ENCODE measurements at regions not wholly inside any gene's neighbourhood (a gene's known extent, or its start where the extent isn't known, plus 50 kb on each side); places are given as distances from the start of the nearest gene placed in this dataset.

GRCh38 chr5:74174366-74174765 is 466.2 kb downstream of the ENC1 start:
- ATAC-seq (replicated peaks): no peak

GRCh38 chr5:74173665-74174064 is 466.9 kb downstream of the ENC1 start:
- Mint-ChIP-seq H3K27ac (no peak overlapping the region), H3K27me3 (peaks cover 5 to 8% of the 10 kb centered on the region in 2 donors), H3K4me1 (no peaks in the 10 kb centered on the region), H3K36me3 (no peaks in the 10 kb centered on the region), H3K4me3 (no peak overlapping the region), H3K9me3 (no peaks in the 10 kb centered on the region)
- DNase-seq (no peak), ATAC-seq (replicated peaks) (no peak)

More at GRCh38 chr5:74174366-74174765, 466.2 kb downstream of the ENC1 start:
- H3K9me3 Mint-ChIP-seq: no peaks in the 10 kb centered on the region
- H3K4me3 Mint-ChIP-seq: no peak overlapping the region
- no peaks in the 10 kb centered on the region for H3K36me3 Mint-ChIP-seq
- DNase-seq: no peak
- no peak overlapping the region for H3K27ac Mint-ChIP-seq
- no peaks in the 10 kb centered on the region for H3K4me1 Mint-ChIP-seq
- peaks cover 5 to 8% of the 10 kb centered on the region in 2 donors for H3K27me3 Mint-ChIP-seq

GRCh38 chr5:74173241-74173640 is 467.3 kb downstream of the ENC1 start:
- DNase-seq (no peak), ATAC-seq (replicated peaks) (no peak)
- Mint-ChIP-seq H3K4me1 (no peaks in the 10 kb centered on the region), H3K36me3 (no peaks in the 10 kb centered on the region), H3K9me3 (no peaks in the 10 kb centered on the region), H3K4me3 (no peak overlapping the region), H3K27ac (no peak overlapping the region), H3K27me3 (peaks cover 5 to 8% of the 10 kb centered on the region in 2 donors)

DNA sequence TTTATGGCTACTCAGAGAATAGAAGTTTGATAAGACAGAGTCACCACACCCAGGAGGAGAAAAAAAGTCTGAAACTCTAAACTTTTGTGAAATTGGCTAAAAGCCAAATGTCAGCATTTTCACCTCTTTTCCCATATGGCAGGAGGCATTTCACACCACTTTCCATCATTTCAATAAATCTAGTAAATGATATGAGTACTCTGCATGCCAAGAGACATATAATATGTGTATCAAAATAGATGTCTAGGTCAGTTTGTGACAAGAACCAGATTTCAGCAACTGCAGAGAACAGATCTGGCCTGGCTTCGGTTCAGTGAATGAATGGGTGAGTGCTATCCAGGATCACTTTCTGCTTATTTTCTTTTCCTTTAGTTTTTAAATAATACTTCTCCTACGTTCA is 470.8 kb downstream of the ENC1 start:
- no peak overlapping the region for H3K27ac Mint-ChIP-seq
- H3K36me3 Mint-ChIP-seq: no peaks in the 10 kb centered on the region
- no peak for DNase-seq
- H3K4me3 Mint-ChIP-seq: no peak overlapping the region
- ATAC-seq (replicated peaks): no peak
- H3K27me3 Mint-ChIP-seq: peaks cover under 1 to 5% of the 10 kb centered on the region in 2 donors
- H3K9me3 Mint-ChIP-seq: no peaks in the 10 kb centered on the region
- H3K4me1 Mint-ChIP-seq: no peaks in the 10 kb centered on the region

DNA sequence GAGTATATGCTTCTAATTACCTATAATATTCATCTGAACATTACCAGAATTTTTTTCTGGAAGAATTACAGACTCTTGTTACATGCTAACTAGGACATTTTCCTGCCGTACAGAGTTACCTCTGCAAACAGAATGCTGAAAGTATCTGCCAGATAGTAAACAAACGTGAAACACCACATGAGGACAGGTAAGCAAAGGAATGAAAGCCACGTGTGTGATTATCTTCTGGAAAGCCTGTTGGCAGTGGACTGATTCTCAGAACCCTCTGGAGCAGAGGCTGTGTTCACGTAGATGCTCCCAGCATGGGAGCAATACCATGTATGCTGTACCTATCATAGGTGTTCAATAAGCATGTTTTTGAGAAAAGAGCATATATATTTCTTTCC is 472.6 kb downstream of the ENC1 start:
- no peaks in the 10 kb centered on the region for H3K27me3 Mint-ChIP-seq
- no peaks in the 10 kb centered on the region for H3K9me3 Mint-ChIP-seq
- no peaks in the 10 kb centered on the region for H3K4me1 Mint-ChIP-seq
- H3K36me3 Mint-ChIP-seq: no peaks in the 10 kb centered on the region
- H3K4me3 Mint-ChIP-seq: no peak overlapping the region
- DNase-seq: no peak
- no peak overlapping the region for H3K27ac Mint-ChIP-seq
- no peak for ATAC-seq (replicated peaks)

DNA sequence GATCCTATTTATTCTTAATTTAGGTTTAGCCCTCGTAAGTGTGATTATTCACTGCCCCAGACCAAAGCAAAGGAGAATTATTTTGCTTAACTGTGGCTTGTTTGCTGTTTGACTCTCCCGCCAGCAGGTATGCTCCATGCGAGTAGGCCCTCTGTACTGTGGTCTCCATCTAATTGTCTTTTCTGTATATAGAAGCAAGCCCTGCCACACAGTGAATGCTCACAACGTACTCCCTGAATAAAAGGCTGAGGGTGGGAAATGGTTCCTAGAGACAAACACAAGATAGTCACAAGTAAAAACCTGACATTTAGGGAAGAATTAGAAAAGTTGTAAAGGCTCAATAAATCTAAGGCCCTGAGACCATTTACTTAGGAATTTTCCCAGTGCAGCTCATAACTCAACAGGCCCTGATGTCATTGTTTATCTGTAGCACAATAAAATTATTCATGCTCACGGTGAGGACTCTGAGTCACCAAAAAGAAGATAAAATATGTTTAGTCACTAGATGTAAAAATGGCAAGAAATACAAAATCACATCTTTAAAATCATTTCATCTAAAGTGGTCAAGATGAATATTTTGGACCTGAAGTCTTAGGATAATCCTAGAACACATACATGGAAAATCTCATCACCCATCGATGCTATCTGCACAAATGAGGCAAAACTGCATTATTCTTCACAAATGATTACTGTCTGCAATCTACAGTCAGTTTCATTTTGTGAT is 473.2 kb downstream of the ENC1 start:
- no peaks in the 10 kb centered on the region for H3K9me3 Mint-ChIP-seq
- no peaks in the 10 kb centered on the region for H3K27me3 Mint-ChIP-seq
- no peak for ATAC-seq (replicated peaks)
- H3K27ac Mint-ChIP-seq: no peak overlapping the region
- DNase-seq: no peak
- no peak overlapping the region for H3K4me3 Mint-ChIP-seq
- no peaks in the 10 kb centered on the region for H3K36me3 Mint-ChIP-seq
- H3K4me1 Mint-ChIP-seq: no peaks in the 10 kb centered on the region

DNA sequence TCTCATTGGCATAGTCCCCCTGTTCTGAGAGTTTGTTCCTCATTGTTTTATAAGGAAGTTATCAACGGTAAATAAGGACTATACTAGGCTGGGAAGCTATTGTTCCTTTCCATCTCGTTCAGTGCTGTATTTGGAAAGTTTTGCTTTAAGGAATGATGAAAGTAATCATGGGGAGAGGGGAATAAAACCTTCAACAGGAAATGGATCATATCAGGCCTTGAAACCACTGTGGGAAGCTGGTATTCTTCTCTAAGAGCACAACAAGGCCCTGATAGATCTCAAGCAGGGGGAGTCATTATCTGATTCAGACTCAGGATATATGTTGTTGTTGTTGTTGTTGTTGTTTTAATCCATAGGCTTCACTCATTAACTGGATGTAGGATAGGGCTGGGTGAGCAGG is 474.5 kb downstream of the ENC1 start:
- Mint-ChIP-seq H3K4me1 (no peaks in the 10 kb centered on the region), H3K27me3 (no peaks in the 10 kb centered on the region), H3K27ac (no peak overlapping the region), H3K9me3 (no peaks in the 10 kb centered on the region), H3K4me3 (no peak overlapping the region), H3K36me3 (no peaks in the 10 kb centered on the region)
- DNase-seq (no peak), ATAC-seq (replicated peaks) (no peak)

GRCh38 chr5:74164725-74165235 is 475.7 kb downstream of the ENC1 start:
- Mint-ChIP-seq H3K9me3 (no peaks in the 10 kb centered on the region), H3K36me3 (no peaks in the 10 kb centered on the region), H3K27ac (no peak overlapping the region), H3K4me3 (no peak overlapping the region), H3K27me3 (no peaks in the 10 kb centered on the region), H3K4me1 (no peaks in the 10 kb centered on the region)
- no peak for ATAC-seq (replicated peaks)
- DNase-seq: no peak

GRCh38 chr5:74162524-74162923 is 478.0 kb downstream of the ENC1 start:
- H3K4me3 Mint-ChIP-seq: no peak overlapping the region
- no peaks in the 10 kb centered on the region for H3K36me3 Mint-ChIP-seq
- no peak for DNase-seq
- H3K9me3 Mint-ChIP-seq: no peaks in the 10 kb centered on the region
- ATAC-seq (replicated peaks): no peak
- no peaks in the 10 kb centered on the region for H3K4me1 Mint-ChIP-seq
- no peak overlapping the region for H3K27ac Mint-ChIP-seq
- peaks cover 0 to 5% of the 10 kb centered on the region in 2 donors for H3K27me3 Mint-ChIP-seq

DNA sequence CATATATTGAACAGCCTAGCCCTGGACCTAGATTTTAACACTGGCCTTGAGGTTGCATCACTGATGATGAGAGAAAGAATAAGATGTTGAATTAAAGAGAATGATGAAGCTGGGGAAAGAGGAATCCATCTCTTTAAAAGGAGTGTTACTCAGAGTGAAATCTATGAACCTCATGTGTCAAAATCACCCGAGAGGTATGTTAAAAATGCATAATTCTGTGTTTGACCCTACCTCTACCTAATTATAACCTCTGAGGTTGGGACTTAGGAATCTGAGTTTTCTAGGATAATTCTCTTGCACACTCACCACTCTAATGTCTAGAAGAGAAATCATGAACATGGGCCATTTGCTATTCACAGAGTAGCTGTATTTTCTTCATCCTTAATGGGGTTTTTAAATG is 479.4 kb downstream of the ENC1 start:
- no peaks in the 10 kb centered on the region for H3K36me3 Mint-ChIP-seq
- H3K4me1 Mint-ChIP-seq: no peaks in the 10 kb centered on the region
- DNase-seq (no peak), ATAC-seq (replicated peaks) (no peak)
- no peaks in the 10 kb centered on the region for H3K9me3 Mint-ChIP-seq
- H3K4me3 Mint-ChIP-seq: no peak overlapping the region
- H3K27ac Mint-ChIP-seq: no peak overlapping the region
- peaks cover 0 to 5% of the 10 kb centered on the region in 2 donors for H3K27me3 Mint-ChIP-seq

- ATAC-seq (replicated peaks): peak in 1 of 2 donors; percentile 25
- Mint-ChIP-seq H3K9me3 (no peaks in the 10 kb centered on the region), H3K27ac (no peak overlapping the region), H3K4me3 (no peak overlapping the region), H3K27me3 (peaks cover 0 to 5% of the 10 kb centered on the region in 2 donors), H3K36me3 (no peaks in the 10 kb centered on the region), H3K4me1 (no peaks in the 10 kb centered on the region)
- no peak for DNase-seq
Measured at GRCh38 chr5:74156728-74157383, 483.7 kb downstream of the ENC1 start.

GRCh38 chr5:74155501-74155900 is 485.0 kb downstream of the ENC1 start:
- Mint-ChIP-seq H3K27me3 (peaks cover 0 to 6% of the 10 kb centered on the region in 2 donors), H3K4me3 (no peak overlapping the region), H3K4me1 (no peaks in the 10 kb centered on the region), H3K9me3 (no peaks in the 10 kb centered on the region), H3K36me3 (no peaks in the 10 kb centered on the region), H3K27ac (no peak overlapping the region)
- ATAC-seq (replicated peaks) (no peak), DNase-seq (no peak)

DNA sequence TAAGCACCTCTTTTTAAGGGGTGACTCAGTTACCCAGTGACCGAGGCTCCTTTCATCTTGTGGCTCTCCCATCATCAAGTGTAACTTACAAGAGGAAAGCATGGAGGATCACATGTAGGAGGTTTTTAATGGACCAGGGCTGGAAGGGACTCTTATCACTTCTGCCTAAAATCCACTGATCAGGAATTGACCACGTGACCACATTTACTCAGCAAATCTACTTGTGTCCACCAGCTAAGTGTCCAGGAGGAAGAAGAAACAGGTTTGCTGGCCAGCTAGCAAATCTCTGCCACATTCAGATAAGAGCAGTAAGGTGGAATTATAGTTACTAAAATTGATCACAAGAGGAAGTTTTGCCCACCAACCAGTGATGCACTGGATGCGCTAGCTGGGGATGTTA is 486.0 kb downstream of the ENC1 start:
- H3K36me3 Mint-ChIP-seq: no peaks in the 10 kb centered on the region
- ATAC-seq (replicated peaks) (no peak), DNase-seq (no peak)
- no peak overlapping the region for H3K4me3 Mint-ChIP-seq
- no peak overlapping the region for H3K27ac Mint-ChIP-seq
- no peaks in the 10 kb centered on the region for H3K4me1 Mint-ChIP-seq
- H3K9me3 Mint-ChIP-seq: no peaks in the 10 kb centered on the region
- peaks cover 0 to 9% of the 10 kb centered on the region in 2 donors for H3K27me3 Mint-ChIP-seq

DNA sequence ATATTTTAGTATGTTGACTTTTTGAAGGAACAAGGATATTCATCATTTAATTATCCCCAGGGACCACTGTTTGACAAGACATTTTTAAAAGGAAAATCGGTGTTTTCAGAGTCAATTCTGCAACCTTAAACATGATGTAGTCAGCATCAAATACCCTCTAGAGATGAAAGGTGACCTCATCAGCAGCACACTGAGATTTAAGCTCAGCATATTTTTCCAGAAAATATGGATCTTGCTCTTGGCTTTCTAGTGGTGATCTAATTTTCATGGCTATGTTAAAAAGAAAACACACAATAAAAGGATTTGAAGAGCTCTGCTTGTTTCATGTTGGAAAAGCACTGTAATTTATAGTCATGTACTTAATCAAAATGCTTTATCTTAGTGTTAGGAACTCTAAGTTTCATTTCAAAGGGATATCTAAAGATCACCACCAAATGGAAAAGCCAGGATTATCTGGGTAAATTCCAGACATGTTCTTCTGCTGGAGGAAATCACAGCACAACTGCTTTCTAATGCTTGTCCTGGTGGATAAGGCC is 487.2 kb downstream of the ENC1 start:
- peaks cover 0 to 7% of the 10 kb centered on the region in 2 donors for H3K27me3 Mint-ChIP-seq
- no peak overlapping the region for H3K27ac Mint-ChIP-seq
- no peaks in the 10 kb centered on the region for H3K36me3 Mint-ChIP-seq
- no peaks in the 10 kb centered on the region for H3K4me1 Mint-ChIP-seq
- DNase-seq (no peak), ATAC-seq (replicated peaks) (no peak)
- no peak overlapping the region for H3K4me3 Mint-ChIP-seq
- no peaks in the 10 kb centered on the region for H3K9me3 Mint-ChIP-seq
